HG02884 (cell line): ENCODE measurements at regions not wholly inside any gene's neighbourhood (a gene's known extent, or its start where the extent isn't known, plus 50 kb on each side); places are given as distances from the start of the nearest gene placed in this dataset.
"Not testable (repeated sequence)": the region's sequence is repeated elsewhere in the genome, so short reads cannot be mapped to it uniquely, and the experiment has no call there.

Experiments used
- ATAC-seq: cut with Tn5 transposase; IDR thresholded peaks from one replicate; pipeline ENCODE4 v1.9.1; 2021; ENCODE audit warnings: mild to moderate bottlenecking, moderate library complexity; ENCODE audit not compliant: unreplicated experiment

DNA sequence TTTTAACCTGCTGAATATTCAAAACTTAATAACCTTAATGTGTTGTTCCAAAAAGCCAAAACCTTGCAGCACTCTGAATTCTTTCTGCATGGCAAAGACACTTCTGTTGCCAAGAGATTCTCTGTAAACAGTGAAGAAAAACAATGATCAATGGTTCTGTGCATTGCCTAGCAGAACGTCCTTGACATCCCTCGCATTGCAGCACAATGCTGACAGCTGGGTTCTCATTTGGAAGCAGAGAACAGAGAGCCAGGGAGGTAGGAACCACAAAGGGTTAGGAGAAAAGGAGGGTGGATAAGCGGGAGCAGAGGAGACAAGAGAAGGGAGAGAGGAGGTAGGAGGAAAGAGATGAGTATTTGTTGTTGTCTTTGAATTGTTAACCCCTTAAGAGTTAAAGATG, 501.1 kb downstream of the NAV3 start:
- no peak for ATAC-seq

- no peak for ATAC-seq
Measured at GRCh38 chr12:78338054-78338785, 507.5 kb downstream of the NAV3 start.

- no peak for ATAC-seq
Measured at GRCh38 chr12:78340406-78340805, 509.7 kb downstream of the NAV3 start.

DNA sequence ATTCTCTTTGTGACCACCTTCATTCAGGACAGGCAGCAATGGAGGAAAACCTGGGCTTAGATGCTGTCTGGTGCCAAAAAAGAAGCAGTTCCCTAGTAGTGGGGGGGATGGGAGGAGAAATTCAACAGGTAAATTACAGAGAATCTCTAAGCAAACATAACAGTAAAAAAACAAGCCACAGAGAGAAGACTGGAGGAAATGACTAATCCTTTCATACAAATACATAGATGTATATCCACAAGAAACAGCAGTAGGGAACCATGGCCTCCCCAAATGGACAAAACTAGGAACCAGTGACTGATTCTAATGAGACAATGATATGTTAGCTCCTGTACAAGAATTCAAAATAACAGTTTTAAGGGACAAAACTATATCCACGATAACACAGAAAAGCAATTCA, 513.0 kb downstream of the NAV3 start:
- ATAC-seq = no peak

DNA sequence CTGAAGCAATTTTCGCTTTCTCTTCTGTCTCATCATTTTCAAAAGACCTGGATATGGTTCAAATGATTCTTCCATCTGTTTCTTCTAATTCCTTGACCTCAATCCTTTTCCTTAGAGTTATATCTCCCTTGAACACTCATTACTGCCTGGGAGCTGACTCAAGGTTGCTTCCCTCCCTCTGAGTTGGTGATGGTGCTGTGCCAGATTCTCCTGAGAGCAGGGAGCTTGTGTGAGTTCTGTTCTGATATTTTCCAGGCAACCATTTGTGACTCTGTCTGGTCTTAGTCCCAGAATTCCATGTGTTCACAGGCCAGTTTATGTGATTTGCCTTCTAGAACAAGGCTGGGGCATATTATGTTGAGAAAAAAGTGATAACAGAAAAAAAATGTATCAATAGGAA, 505.1 kb upstream of the SYT1 start:
- no peak for ATAC-seq

DNA sequence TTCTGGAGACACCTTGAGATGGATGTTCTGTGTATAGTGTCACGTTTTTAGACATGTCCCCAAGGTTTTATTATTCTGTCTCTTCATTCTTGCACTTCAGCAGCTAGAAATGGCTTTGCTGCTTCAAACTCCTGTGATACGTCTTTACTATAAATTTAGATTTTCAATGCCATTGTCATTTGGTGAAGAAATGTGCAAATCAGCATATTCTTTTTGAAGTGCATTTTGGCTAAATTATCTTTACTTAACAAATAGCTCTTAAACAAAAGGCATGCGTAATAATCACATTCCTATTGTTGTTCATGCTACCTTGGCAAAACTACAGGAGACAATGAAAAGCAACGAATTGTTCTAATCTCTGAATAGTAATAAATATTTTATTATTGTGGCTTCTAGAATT, 502.9 kb upstream of the SYT1 start:
- ATAC-seq = no peak

GRCh38 chr12:78371284-78371683, 493.3 kb upstream of the SYT1 start:
- ATAC-seq = no peak

DNA sequence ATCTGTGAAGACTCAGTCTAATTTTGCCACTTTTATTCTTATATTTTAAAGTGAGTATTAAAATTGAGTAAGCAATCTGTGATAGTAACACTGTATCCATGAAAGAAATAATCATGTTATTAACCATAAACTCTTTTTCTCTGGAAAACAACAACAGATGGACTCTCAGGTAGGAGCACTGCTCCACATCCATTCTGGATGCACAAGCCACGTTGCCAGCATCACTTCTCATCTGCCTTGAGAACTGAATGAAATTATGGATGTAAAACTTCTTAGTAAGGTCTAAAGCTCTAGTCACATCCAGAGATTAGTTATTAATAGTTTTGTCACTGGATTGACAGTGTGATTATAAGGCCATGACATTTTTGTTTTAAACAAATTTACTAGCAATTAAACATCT, 489.1 kb upstream of the SYT1 start:
- no peak for ATAC-seq

GRCh38 chr12:78376257-78376656, 488.3 kb upstream of the SYT1 start:
- no peak for ATAC-seq

DNA sequence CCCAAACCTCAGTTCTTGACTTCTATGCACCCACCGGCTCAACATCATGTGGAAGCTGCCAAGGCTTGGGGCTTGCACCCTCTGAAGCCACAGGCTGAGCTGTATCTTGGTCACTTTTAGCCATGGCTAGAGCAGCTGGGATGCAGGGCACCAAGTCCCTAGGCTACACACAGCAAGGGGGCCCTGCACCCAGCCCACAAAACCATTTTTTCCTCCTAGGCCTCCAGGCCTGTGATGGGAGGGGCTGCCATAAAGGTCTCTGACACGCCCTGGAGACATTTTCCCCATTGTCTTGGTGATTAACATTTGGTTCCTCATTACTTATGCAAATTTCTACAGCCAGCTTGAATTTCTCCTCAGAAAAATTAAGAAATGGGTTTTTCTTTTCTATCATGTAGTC, 485.5 kb upstream of the SYT1 start:
- not testable (repeated sequence) for ATAC-seq

GRCh38 chr12:78383414-78383813, 481.2 kb upstream of the SYT1 start:
- ATAC-seq = no peak

DNA sequence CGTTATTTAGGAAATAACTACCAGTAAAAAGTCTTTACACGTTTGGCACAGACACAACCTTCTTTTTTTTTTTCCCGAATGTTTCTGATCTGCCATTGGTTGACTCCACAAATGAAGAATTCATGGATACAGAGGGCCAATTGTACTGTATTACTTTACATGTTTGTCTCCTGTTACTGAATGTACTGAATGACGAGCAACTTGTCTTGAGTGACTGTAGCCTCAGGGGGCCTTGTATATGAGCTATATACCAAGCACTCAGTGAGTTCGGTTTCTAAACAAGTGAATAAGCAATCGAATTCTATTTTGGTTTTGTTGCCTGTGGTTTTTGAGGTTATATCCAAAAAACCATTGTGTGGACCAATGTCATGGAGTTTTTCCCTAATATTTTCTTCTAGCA, 480.0 kb upstream of the SYT1 start:
- ATAC-seq = no peak

GRCh38 chr12:78385541-78385940, 479.0 kb upstream of the SYT1 start:
- ATAC-seq = no peak

DNA sequence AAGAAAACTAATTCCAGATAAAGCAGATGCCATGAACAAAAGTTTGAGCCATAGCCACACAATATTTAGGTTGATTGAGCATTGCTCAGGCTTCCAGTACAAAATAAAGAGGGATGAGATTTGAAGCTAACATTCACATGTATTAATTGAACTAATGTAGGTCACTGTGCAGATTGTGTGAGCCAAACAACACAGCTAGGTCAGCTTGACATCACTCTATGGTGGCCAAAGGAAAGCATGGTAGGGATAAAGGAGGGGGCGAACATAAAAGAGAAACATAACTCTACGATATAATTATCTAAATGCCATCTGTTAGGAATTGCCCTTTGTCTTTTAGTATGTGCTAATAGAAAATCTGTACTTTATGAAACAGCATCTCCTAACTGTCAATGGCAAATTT, 477.7 kb upstream of the SYT1 start:
- ATAC-seq = no peak

DNA sequence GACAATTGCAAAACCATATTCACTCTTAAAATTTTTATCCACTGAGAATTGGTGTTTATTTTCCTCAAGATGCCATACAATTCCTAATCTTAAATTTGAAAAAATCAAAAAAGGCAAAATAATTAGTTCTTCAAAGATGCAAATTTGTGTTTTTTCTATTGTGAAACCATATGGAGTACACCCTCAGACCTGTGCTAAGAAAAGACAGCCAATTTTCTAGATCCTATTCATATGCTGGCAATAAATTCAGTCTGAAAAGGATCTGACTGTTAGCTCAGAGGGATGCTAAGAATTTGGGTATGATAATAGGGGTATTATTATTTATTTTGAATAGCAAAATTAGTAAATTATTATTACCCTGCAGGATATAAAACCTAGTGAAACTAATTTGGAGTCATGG, 476.9 kb upstream of the SYT1 start:
- ATAC-seq = no peak

GRCh38 chr12:78388461-78388860, 476.1 kb upstream of the SYT1 start:
- ATAC-seq = no peak

- ATAC-seq = no peak
Measured at GRCh38 chr12:78390920-78391319, 473.7 kb upstream of the SYT1 start.

GRCh38 chr12:78392918-78393317, 471.7 kb upstream of the SYT1 start:
- no peak for ATAC-seq

DNA sequence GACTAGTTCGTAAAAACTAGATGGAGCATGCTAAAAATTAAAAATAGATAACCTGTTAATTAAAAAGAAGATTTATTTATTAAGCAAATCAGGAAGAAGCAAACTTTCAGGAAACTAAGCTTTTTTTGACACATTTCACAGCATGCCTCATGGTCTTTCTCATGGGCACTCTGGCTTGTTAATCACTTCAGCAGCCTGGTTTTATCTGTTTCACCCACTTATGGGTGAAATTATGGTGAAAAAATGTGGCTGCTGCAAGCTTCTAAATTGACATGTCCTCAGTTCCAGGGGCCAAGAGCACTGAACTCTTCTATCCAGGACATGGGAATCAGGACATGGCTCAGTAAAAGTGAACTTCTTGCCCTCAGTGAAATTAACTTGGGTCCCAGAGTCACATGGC, 468.6 kb upstream of the SYT1 start:
- ATAC-seq = no peak

DNA sequence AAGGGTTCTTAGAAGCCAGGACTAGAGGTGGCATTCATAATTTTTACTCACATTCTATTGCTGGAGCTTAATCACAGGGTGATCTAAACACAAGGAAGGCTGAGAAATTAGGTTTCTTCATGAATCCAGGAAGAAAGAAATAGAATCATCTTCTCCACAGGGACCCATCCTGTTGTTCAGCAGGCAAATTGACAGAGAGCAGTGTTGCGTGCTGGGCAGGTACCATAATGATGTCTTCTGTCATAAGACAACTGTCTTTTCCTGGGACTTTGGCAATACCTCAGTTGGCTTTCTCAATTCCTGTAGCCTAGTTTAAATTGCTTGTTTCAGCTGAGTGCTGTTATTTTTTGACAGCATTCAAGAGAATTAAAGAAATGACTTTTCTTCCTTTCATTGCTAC, 468.0 kb upstream of the SYT1 start:
- no peak for ATAC-seq

GRCh38 chr12:78398750-78399149, 465.8 kb upstream of the SYT1 start:
- no peak for ATAC-seq

GRCh38 chr12:78402366-78403134, 462.0 kb upstream of the SYT1 start:
- ATAC-seq = no peak

GRCh38 chr12:78403136-78403535, 461.4 kb upstream of the SYT1 start:
- no peak for ATAC-seq
